PFSK-1 (cell line): ENCODE measurements at regions not wholly inside any gene's neighbourhood (a gene's known extent, or its start where the extent isn't known, plus 50 kb on each side); places are given as distances from the start of the nearest gene placed in this dataset.

Experiments used
- FOXP2 ChIP-seq: optimal IDR thresholded peaks from 2 replicates; pipeline ENCODE3; 2011; ENCODE audit warnings: borderline replicate concordance, control low read depth, inconsistent platforms; ENCODE audit not compliant: insufficient read depth; ENCODE audit errors: extremely low read length, extremely low read depth
- POLR2AphosphoS5 ChIP-seq: IDR thresholded peaks from 2 replicates; pipeline ENCODE4 v1.6.1; 2012; ENCODE audit warnings: low read depth, mild to moderate bottlenecking, control low read depth, low read length, moderate library complexity
- SIN3A ChIP-seq: IDR thresholded peaks from 2 replicates; pipeline ENCODE4 v1.6.1; 2012; ENCODE audit warnings: mild to moderate bottlenecking, low read length, moderate library complexity, borderline replicate concordance; ENCODE audit not compliant: insufficient read depth
- TAF1 ChIP-seq: IDR thresholded peaks from 2 replicates; pipeline ENCODE4 v1.6.1; 2012; ENCODE audit warnings: low read length, control low read depth, borderline replicate concordance; ENCODE audit not compliant: insufficient read depth
- TF ChIP-seq, protein P1 (sequence below), 2 experiments: IDR thresholded peaks; 2 replicates each; pipeline versions ENCODE4 v1.6.1 to v1.8.0; 2011 to 2012; ENCODE audit warnings: low read depth in 2 of 2, low read length in 2 of 2, control low read depth in 1 of 2, inconsistent platforms in 1 of 2, mild to moderate bottlenecking in 1 of 2, moderate library complexity in 1 of 2; ENCODE audit not compliant: insufficient read depth in 1 of 2

- no peak for TF ChIP-seq SIN3A
- no peak for TF ChIP-seq POLR2AphosphoS5
Measured at GRCh38 chr7:25625306-25625992, 397.2 kb upstream of the NPVF start.

DNA sequence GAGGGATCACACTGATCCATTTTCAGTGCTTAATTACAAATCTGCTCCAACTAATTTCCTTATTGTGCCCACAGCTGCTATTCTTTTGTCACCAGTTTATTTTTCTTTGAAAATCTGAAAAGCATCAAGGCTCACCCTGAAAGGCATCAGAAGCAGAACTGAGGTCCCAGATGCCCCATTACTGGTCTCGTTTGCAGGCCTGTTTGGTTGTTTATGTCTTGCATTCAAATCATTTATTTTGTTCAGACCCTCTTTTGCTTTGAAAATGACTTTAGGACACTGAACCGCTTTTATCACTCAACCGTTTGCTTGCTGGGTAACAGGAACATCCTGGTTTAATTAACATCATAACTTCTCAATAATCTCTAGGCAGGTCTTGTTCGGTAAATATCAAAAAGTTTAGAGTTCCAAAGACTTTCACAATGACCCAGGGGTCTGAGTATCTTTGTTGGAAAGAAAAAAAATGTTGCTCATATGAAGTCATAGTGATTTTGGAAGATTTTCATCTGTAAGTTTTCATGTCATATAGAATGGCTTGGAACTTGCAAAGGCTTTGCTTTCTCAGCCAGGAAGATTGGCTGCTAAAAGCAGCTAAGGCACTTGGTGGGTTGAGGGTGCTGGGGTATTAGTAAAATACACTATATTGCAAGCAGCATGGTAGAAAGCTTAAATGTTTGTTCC, 398.3 kb upstream of the NPVF start:
- TF ChIP-seq TAF1: no peak

DNA sequence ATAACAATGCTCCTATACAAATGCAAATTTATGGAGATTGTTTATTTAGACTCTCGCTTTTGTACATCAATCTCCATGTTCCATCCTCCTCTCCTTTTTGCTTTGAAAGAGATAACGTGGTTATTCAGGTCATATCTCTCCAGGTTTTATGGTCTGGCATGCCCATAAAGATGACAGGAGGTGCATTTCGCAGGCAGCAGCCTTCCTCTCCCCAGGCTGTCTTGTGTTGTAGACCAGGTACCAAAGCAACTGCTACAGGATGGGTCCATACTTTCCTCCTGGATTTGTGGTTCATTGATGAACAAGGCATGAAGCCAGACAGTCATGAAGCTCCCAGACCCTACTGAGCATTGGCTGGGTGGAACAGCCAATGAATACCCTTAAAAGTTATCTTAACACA, 400.2 kb upstream of the NPVF start:
- TF ChIP-seq SIN3A: no peak

DNA sequence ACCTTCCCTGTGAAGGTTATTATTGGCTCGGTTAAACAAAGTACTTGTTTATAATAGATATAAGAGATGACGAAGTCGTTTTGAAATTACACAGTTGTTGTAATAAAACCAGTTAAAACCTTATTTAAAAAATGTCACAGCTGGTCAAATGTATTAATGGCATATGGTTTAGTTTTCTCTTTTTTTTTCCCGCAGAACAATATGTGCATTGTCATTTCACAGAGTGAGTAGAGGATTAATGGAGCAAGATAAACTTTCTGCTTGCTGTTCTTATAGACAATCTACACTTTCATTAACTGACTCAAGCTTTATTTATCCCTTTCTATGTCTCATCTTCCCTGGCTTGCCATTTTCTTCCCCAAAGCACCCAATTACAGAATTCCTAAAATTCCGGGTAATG, 404.3 kb upstream of the NPVF start:
- TF ChIP-seq, protein P1, sequence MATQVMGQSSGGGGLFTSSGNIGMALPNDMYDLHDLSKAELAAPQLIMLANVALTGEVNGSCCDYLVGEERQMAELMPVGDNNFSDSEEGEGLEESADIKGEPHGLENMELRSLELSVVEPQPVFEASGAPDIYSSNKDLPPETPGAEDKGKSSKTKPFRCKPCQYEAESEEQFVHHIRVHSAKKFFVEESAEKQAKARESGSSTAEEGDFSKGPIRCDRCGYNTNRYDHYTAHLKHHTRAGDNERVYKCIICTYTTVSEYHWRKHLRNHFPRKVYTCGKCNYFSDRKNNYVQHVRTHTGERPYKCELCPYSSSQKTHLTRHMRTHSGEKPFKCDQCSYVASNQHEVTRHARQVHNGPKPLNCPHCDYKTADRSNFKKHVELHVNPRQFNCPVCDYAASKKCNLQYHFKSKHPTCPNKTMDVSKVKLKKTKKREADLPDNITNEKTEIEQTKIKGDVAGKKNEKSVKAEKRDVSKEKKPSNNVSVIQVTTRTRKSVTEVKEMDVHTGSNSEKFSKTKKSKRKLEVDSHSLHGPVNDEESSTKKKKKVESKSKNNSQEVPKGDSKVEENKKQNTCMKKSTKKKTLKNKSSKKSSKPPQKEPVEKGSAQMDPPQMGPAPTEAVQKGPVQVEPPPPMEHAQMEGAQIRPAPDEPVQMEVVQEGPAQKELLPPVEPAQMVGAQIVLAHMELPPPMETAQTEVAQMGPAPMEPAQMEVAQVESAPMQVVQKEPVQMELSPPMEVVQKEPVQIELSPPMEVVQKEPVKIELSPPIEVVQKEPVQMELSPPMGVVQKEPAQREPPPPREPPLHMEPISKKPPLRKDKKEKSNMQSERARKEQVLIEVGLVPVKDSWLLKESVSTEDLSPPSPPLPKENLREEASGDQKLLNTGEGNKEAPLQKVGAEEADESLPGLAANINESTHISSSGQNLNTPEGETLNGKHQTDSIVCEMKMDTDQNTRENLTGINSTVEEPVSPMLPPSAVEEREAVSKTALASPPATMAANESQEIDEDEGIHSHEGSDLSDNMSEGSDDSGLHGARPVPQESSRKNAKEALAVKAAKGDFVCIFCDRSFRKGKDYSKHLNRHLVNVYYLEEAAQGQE (IDR thresholded peaks at IDR 0.05; ENCODE audit: insufficient read depth in 1 of 2, low read depth in 2 of 2, low read length in 2 of 2): no peak
- TF ChIP-seq FOXP2: no peak
- TF ChIP-seq POLR2AphosphoS5: no peak
- TF ChIP-seq SIN3A: no peak
- no peak for TF ChIP-seq TAF1

GRCh38 chr7:25633426-25634036, 405.2 kb upstream of the NPVF start:
- TF ChIP-seq FOXP2: no peak
- TF ChIP-seq TAF1: no peak

GRCh38 chr7:25636168-25636567, 407.9 kb upstream of the NPVF start:
- TF ChIP-seq TAF1: no peak
- no peak for TF ChIP-seq POLR2AphosphoS5
- TF ChIP-seq FOXP2: no peak
- no peak for TF ChIP-seq SIN3A
- TF ChIP-seq, protein P1 (IDR thresholded peaks at IDR 0.05; ENCODE audit: insufficient read depth in 1 of 2, low read depth in 2 of 2, low read length in 2 of 2): no peak

DNA sequence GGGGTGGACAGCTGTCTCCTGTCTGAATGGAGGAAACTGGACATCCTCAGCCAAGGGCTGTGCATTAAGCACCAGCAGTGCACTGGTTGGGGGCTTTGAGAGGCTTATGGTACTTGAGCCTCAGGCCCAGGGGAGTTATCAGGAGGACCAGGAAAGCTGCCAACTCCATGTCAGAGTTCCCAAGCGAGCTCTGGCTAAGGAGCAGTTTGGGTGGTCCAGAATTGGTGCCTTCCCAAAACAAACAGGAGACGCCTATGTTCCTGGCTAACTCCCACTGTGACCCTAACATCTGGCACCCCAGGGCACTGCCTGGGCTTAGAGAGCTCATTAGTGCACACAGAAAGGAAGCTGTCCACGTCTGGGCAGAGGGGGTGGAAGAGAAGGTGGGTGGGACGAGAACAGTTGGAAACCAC, 408.6 kb upstream of the NPVF start:
- TF ChIP-seq SIN3A (no peak), FOXP2 (no peak), POLR2AphosphoS5 (no peak), TAF1 (no peak)
- TF ChIP-seq, protein P1 (IDR thresholded peaks at IDR 0.05; ENCODE audit: insufficient read depth in 1 of 2, low read depth in 2 of 2, low read length in 2 of 2): no peak
